Right atrium auricular region (tissue), 2 donors: ENCODE measurements at regions not wholly inside any gene's neighbourhood (a gene's known extent, or its start where the extent isn't known, plus 50 kb on each side); places are given as distances from the start of the nearest gene placed in this dataset.
A peak's percentile ranks its signal among the peaks of the same experiment; 100 is the strongest.

Source experiments
- DNase-seq: peaks from one replicate; pipeline ENCODE4 v3.0.0-alpha.2; 2019; ENCODE audit warnings: low spot score
- H3K27ac ChIP-seq, 2 donors: fragments of 200-600 bp; sonication (generic); 1 replicate in 1 of 2; 2 replicates in 1 of 2; pipeline ENCODE4 v1.5.1; 2016 to 2019
- H3K27me3 ChIP-seq, 2 donors: fragments of 200-600 bp; sonication (generic); one replicate each; pipeline versions ENCODE4 v1.5.1 to v1.6.0; 2017 to 2019
- H3K36me3 ChIP-seq: fragments of 200-600 bp; sonication (generic); one replicate; pipeline ENCODE4 v1.5.1; 2016
- H3K4me1 ChIP-seq, 2 donors: fragments of 200-600 bp; sonication (generic); one replicate each; pipeline versions ENCODE4 v1.5.1 to v1.6.0; 2017 to 2019
- H3K4me3 ChIP-seq, 2 donors: fragments of 200-600 bp; sonication (generic); 1 replicate in 1 of 2; 2 replicates in 1 of 2; pipeline ENCODE4 v1.5.1; 2017 to 2019; ENCODE audit warnings: mild to moderate bottlenecking in 1 of 2, moderate library complexity in 1 of 2
- H3K9me3 ChIP-seq, 2 donors: fragments of 200-600 bp; sonication (generic); one replicate each; pipeline ENCODE4 v1.5.1; 2019
- TF ChIP-seq, protein P1 (sequence below), 2 donors: fragments of 200-600 bp; sonication (generic); IDR thresholded peaks; one replicate each; pipeline ENCODE4 v1.5.1; 2019; ENCODE audit warnings: antibody characterized with exemption in 2 of 2

GRCh38 chr4:123619895-123620294, 223.3 kb downstream of the SPRY1 start:
- Histone ChIP-seq H3K9me3 (no peaks in the 10 kb centered on the region), H3K4me3 (no peak overlapping the region), H3K27me3 (no peaks in the 10 kb centered on the region), H3K4me1 (peaks cover 0 to 24% of the 10 kb centered on the region in 2 donors), H3K36me3 (no peaks in the 10 kb centered on the region), H3K27ac (no peak overlapping the region)
- no peak for DNase-seq
- TF ChIP-seq, protein P1, sequence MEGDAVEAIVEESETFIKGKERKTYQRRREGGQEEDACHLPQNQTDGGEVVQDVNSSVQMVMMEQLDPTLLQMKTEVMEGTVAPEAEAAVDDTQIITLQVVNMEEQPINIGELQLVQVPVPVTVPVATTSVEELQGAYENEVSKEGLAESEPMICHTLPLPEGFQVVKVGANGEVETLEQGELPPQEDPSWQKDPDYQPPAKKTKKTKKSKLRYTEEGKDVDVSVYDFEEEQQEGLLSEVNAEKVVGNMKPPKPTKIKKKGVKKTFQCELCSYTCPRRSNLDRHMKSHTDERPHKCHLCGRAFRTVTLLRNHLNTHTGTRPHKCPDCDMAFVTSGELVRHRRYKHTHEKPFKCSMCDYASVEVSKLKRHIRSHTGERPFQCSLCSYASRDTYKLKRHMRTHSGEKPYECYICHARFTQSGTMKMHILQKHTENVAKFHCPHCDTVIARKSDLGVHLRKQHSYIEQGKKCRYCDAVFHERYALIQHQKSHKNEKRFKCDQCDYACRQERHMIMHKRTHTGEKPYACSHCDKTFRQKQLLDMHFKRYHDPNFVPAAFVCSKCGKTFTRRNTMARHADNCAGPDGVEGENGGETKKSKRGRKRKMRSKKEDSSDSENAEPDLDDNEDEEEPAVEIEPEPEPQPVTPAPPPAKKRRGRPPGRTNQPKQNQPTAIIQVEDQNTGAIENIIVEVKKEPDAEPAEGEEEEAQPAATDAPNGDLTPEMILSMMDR (IDR thresholded peaks at IDR 0.05): no peak

DNA sequence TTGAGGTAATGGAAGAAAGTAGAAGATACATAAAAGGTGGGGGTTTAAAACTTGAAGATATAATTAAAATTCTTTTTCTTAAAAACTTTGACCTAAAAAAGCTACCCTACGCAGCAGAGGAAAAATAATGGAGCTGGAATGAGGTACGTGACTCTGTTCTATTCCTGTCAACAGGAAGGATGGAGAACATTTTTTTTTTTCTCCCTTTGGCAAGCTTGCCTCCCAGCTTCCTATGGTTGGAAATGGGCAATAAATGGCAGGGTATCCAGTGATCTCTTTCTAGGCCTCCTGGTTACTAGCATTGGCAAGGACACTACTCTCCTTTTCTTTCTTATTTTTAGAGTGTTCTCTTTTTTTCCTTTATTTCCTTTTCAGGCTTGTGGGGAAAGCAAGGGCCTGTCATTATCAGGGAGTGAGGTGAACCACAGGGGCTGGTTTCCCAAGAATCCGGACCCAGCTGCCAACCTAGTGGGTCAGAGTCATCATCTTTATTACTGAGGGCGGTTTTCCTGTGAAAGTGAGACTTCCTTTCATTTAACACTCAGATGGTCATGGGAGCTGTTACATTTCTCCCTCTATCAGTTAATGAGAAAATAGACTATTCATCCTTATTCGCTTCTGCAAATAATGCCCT, 224.6 kb downstream of the SPRY1 start:
- Histone ChIP-seq H3K36me3 (no peaks in the 10 kb centered on the region), H3K9me3 (no peaks in the 10 kb centered on the region), H3K4me3 (no peak overlapping the region), H3K4me1 (peaks cover 0 to 23% of the 10 kb centered on the region in 2 donors), H3K27me3 (no peaks in the 10 kb centered on the region), H3K27ac (peak overlapping the region; percentile 29 to 61)
- DNase-seq: peak; percentile 62
- TF ChIP-seq, protein P1 (IDR thresholded peaks at IDR 0.05): no peak

DNA sequence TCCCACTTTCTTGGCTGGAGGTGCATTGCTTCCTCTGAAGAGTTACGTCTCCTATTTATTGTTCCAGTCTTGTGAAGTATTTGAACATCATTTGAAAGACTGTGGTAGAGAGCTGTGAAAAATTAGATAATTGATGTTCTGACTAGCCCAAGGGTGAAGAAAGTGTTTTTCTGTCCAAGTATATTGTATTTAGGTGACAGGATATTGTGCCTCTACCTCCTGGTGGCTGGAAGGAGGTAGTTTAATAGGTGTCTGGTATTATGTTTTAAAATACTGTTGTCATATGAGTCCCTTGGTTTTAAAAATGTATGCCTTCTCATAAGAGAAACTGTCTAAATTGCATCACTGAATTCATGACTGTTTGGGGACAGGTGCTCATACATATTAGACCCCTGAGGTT, 226.0 kb downstream of the SPRY1 start:
- Histone ChIP-seq H3K27ac (no peak overlapping the region), H3K27me3 (no peaks in the 10 kb centered on the region), H3K36me3 (no peaks in the 10 kb centered on the region), H3K9me3 (no peaks in the 10 kb centered on the region), H3K4me1 (peaks cover 0 to 11% of the 10 kb centered on the region in 2 donors), H3K4me3 (no peak overlapping the region)
- TF ChIP-seq, protein P1 (IDR thresholded peaks at IDR 0.05): no peak
- no peak for DNase-seq

DNA sequence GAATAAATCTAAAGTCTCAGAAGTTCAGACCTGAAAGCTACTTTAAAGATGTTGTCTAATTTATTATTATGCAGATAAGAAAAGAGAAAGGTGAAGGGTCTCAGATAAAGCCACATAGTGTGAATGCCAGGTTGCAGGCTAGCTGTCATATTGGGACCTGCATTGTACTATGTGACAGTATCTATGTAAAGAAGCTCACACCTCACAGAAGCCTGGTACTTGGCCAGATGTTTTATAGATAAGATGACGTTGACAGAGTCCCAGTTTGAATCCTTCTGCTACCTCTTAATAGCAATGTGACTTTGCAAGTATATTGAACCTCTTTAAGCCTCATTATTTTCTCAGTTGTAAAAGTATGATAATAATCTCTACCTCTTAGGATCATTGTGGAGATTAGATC, 227.0 kb downstream of the SPRY1 start:
- no peak for DNase-seq
- no peak overlapping the region for H3K27ac ChIP-seq
- H3K27me3 ChIP-seq: no peaks in the 10 kb centered on the region
- H3K36me3 ChIP-seq: no peaks in the 10 kb centered on the region
- peaks cover 0 to 9% of the 10 kb centered on the region in 2 donors for H3K4me1 ChIP-seq
- no peak overlapping the region for H3K4me3 ChIP-seq
- TF ChIP-seq, protein P1 (IDR thresholded peaks at IDR 0.05): no peak
- H3K9me3 ChIP-seq: no peaks in the 10 kb centered on the region

- H3K27ac ChIP-seq: no peak overlapping the region
- no peak for DNase-seq
- H3K27me3 ChIP-seq: no peaks in the 10 kb centered on the region
- no peak overlapping the region for H3K4me3 ChIP-seq
- H3K36me3 ChIP-seq: no peaks in the 10 kb centered on the region
- H3K9me3 ChIP-seq: no peaks in the 10 kb centered on the region
- TF ChIP-seq, protein P1 (IDR thresholded peaks at IDR 0.05): no peak
- H3K4me1 ChIP-seq: peaks cover 0 to 9% of the 10 kb centered on the region in 2 donors
These were observed 228.4 kb downstream of the SPRY1 start for GRCh38 chr4:123624959-123625358.

DNA sequence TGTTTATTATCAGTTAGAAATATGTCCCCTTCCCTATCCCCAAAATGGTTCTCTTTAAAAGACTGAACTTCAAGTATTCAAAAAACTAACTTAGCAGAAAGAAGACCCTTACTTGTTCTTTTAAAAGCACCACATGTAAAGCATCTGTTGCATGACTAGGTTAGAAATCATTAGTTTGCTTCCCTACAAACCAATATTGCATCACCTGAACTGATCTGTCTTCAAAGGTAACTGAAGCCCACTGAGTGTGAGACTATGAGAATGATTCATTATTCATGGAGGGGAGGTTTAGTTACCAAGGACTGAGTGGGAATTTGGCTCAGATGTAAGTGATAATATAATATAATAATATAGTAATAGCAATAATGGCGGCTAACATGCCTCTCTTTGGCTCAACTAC, 231.7 kb downstream of the SPRY1 start:
- Histone ChIP-seq H3K4me1 (no peaks in the 10 kb centered on the region), H3K9me3 (no peaks in the 10 kb centered on the region), H3K4me3 (no peak overlapping the region), H3K27ac (no peak overlapping the region), H3K36me3 (no peaks in the 10 kb centered on the region), H3K27me3 (no peaks in the 10 kb centered on the region)
- DNase-seq: no peak
- TF ChIP-seq, protein P1 (IDR thresholded peaks at IDR 0.05): no peak
